ENCODE measurements at regions not wholly inside any gene's neighbourhood (a gene's known extent, or its start where the extent isn't known, plus 50 kb on each side); places are given as distances from the start of the nearest gene placed in this dataset.

DNA sequence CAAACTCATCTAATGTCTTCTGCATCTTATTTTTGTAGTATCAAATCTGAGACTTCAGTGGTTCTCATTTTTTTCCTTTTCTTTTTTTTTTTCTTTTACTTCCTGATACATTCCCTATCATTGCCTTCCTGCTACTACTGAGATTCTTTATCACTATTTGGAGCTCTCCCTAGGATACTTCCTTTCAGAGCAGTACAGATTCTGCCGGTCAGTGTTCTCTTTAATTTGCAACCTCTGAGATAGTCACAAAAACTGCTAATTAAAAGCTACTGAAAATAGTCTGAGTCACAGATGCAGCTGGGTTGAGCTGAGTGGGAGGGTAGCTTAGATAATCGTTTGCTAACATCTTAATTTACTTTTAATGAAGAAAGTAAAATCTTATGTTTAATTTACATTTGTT lies 1279.7 kb downstream of the ARAP2 start:
- TF ChIP-seq, protein P1, sequence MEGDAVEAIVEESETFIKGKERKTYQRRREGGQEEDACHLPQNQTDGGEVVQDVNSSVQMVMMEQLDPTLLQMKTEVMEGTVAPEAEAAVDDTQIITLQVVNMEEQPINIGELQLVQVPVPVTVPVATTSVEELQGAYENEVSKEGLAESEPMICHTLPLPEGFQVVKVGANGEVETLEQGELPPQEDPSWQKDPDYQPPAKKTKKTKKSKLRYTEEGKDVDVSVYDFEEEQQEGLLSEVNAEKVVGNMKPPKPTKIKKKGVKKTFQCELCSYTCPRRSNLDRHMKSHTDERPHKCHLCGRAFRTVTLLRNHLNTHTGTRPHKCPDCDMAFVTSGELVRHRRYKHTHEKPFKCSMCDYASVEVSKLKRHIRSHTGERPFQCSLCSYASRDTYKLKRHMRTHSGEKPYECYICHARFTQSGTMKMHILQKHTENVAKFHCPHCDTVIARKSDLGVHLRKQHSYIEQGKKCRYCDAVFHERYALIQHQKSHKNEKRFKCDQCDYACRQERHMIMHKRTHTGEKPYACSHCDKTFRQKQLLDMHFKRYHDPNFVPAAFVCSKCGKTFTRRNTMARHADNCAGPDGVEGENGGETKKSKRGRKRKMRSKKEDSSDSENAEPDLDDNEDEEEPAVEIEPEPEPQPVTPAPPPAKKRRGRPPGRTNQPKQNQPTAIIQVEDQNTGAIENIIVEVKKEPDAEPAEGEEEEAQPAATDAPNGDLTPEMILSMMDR (conservative IDR thresholded peaks at IDR 0.05; ENCODE audit: low read length): no peak
- TF ChIP-seq EZH2phosphoT487 (IDR thresholded peaks at IDR 0.05; ENCODE audit: borderline replicate concordance, low read depth, low read length): no peak
